GM23248 (cell line): ENCODE measurements at regions not wholly inside any gene's neighbourhood (a gene's known extent, or its start where the extent isn't known, plus 50 kb on each side); places are given as distances from the start of the nearest gene placed in this dataset.

Source experiments
- DNase-seq: peaks from one replicate; pipeline ENCODE4 v3.0.0-alpha.2; 2015
- H2AFZ ChIP-seq: fragments of 200-600 bp; sonication (generic); 2 replicates; pipeline ENCODE4 v1.6.1; 2016; ENCODE audit warnings: antibody characterized with exemption
- H3F3A ChIP-seq: fragments of 200-600 bp; sonication (generic); 2 replicates; pipeline ENCODE4 v1.6.1; 2016; ENCODE audit warnings: mild to moderate bottlenecking, antibody characterized with exemption, mixed run types; ENCODE audit not compliant: insufficient read depth
- H3K27ac ChIP-seq: fragments of 200-600 bp; sonication (generic); 2 replicates; pipeline ENCODE4 v1.5.1; 2016; ENCODE audit warnings: mild to moderate bottlenecking
- H3K27me3 ChIP-seq: fragments of 200-600 bp; sonication (generic); replicated peaks from 2 replicates; pipeline ENCODE4 v1.6.1; 2016; ENCODE audit warnings: mild to moderate bottlenecking; ENCODE audit not compliant: insufficient read depth
- H3K36me3 ChIP-seq: fragments of 200-600 bp; sonication (generic); 2 replicates; pipeline ENCODE4 v1.6.1; 2016; ENCODE audit warnings: low read depth, mild to moderate bottlenecking
- H3K4me1 ChIP-seq: fragments of 200-600 bp; sonication (generic); 2 replicates; pipeline ENCODE4 v1.6.1; 2016; ENCODE audit warnings: mild to moderate bottlenecking; ENCODE audit not compliant: insufficient read depth
- H3K4me2 ChIP-seq: fragments of 200-600 bp; sonication (generic); one replicate; pipeline ENCODE4 v1.6.1; 2016; ENCODE audit warnings: mild to moderate bottlenecking; ENCODE audit not compliant: unreplicated experiment
- H3K4me3 ChIP-seq: fragments of 200-600 bp; sonication (generic); 2 replicates; pipeline ENCODE4 v1.5.1; 2016; ENCODE audit warnings: mild to moderate bottlenecking
- H3K79me2 ChIP-seq: fragments of 200-600 bp; sonication (generic); 2 replicates; pipeline ENCODE4 v1.6.1; 2016; ENCODE audit warnings: mild to moderate bottlenecking; ENCODE audit not compliant: insufficient read depth
- H3K9ac ChIP-seq: fragments of 200-600 bp; sonication (generic); 2 replicates; pipeline ENCODE4 v1.6.1; 2016; ENCODE audit warnings: mild to moderate bottlenecking
- H3K9me2 ChIP-seq: fragments of 200-600 bp; sonication (generic); 2 replicates; pipeline ENCODE4 v1.6.1; 2016; ENCODE audit warnings: mixed run types, mild to moderate bottlenecking, moderate library complexity; ENCODE audit not compliant: insufficient read depth
- H3K9me3 ChIP-seq: fragments of 200-600 bp; sonication (generic); one replicate; pipeline ENCODE4 v1.6.1; 2017; ENCODE audit warnings: low read depth
- H4K20me1 ChIP-seq: fragments of 200-600 bp; sonication (generic); 2 replicates; pipeline ENCODE4 v1.6.0; 2016; ENCODE audit not compliant: insufficient read depth
- EZH2 ChIP-seq: fragments of 200-600 bp; sonication (generic); IDR thresholded peaks from 2 replicates; pipeline ENCODE4 v1.6.1; 2018; ENCODE audit warnings: antibody characterized with exemption, mild to moderate bottlenecking; ENCODE audit not compliant: insufficient read depth, poor library complexity, severe bottlenecking
- EZH2phosphoT487 ChIP-seq: fragments of 200-600 bp; sonication (generic); IDR thresholded peaks from 2 replicates; pipeline ENCODE4 v1.6.1; 2018; ENCODE audit warnings: antibody characterized with exemption, moderate library complexity, mild to moderate bottlenecking, low read depth; ENCODE audit not compliant: insufficient read depth
- WGBS, 2 experiments: methylation state at CpG; one replicate each; pipeline ENCODE4 v1.1.6; 2015 to 2017; ENCODE audit warnings: low lambda C conversion rate in 2 of 2, low coverage in 1 of 2; ENCODE audit errors: missing lambda C conversion rate in 2 of 2; 5-methylcytosine and 5-hydroxymethylcytosine counted together
- in situ Hi-C: fragments of 300-500 bp; cut with MboI; formaldehyde crosslinking; loops from 2 replicates; pipeline ENCODE4 v1.15.0; 2020

DNA sequence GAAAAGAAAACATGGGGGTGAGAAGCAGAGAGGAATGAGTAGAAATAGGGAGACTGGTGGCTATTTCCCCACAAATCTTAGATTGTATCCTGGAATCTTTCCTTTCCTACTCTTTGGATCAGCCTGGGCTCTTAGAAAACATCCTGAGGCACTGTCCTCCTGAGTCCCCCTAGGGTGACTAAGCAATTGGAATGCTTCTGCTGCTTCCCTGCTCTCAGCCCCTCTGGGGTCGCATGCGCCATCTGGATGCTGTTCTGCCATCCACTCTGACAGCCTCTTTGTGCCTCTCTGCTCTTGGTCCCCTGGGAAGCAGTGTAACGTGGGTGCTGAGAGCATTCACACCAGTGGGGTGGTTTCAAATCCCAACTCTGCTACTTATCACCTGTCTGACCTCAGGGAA is 443.0 kb downstream of the SIPA1L2 start:
- H3K36me3 ChIP-seq: no peaks in the 10 kb centered on the region
- H3K4me3 ChIP-seq: no peak overlapping the region
- H3F3A ChIP-seq: no peaks in the 10 kb centered on the region
- no peak overlapping the region for H3K9ac ChIP-seq
- no peaks in the 10 kb centered on the region for H3K79me2 ChIP-seq
- H2AFZ ChIP-seq: no peak overlapping the region
- in situ Hi-C loops: no loop called here
- no peaks in the 10 kb centered on the region for H3K9me2 ChIP-seq
- H3K9me3 ChIP-seq: no peaks in the 10 kb centered on the region
- TF ChIP-seq EZH2phosphoT487 (no peak), EZH2 (no peak)
- H3K4me1 ChIP-seq: no peaks in the 10 kb centered on the region
- H4K20me1 ChIP-seq: no peaks in the 10 kb centered on the region
- no peak overlapping the region for H3K27ac ChIP-seq
- 60 to 63% methylated on average over 3 of the region's 3 CpGs for WGBS, 2 experiments
- H3K27me3 ChIP-seq: no peaks in the 10 kb centered on the region
- no peak overlapping the region for H3K4me2 ChIP-seq
- no peak for DNase-seq

DNA sequence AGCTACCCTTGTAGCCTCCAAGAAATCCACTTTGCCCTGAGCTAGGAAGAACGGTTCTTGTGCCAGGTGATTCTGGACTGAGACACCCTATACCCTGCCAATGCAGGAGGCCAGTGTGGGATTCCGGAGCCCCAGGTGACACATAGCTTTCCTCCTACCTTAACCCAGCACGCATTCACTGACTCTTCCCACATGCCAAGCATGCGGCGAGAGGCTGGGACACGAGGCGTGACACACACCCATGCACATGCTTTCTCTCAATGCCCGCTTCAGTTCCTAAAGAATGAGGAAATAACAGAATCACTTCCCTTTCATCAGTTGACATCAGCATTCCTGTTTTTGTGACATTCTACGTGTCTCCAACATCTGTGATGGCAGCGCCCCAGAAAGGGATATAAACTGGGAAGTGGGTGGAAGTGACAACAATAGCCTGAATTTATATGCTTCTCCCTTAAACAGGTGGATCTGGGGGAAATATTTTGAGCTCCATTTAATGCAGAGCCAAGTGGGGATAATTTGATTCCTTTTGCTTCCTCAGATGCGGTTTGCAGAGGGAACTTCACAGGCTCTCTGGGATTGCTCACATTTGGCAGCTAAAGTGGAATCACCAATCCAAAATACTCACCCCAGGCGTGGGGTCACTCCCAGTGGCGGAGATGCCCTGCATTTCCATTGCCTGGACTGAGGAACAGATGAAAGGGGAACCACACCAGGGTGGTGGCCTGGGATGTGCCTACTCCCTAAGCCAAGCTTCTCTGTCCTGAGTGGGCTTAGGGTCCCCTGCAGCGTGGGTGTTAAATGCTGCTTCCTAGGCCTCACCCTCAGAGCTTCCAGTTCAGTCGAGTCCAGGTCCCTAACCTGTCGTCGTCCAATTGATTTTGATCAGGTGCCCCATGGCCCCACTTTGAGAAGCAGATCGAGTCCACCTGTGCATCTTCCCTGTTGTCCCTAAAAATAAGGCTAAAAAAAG is 445.1 kb downstream of the SIPA1L2 start:
- Histone ChIP-seq H2AFZ (no peak overlapping the region), H3K4me1 (no peaks in the 10 kb centered on the region), H3K27ac (no peak overlapping the region), H3K4me2 (no peak overlapping the region), H3K4me3 (no peak overlapping the region), H3K79me2 (no peaks in the 10 kb centered on the region), H3K9me3 (no peaks in the 10 kb centered on the region), H3F3A (no peaks in the 10 kb centered on the region), H3K9ac (no peak overlapping the region), H3K36me3 (no peaks in the 10 kb centered on the region), H4K20me1 (no peaks in the 10 kb centered on the region), H3K27me3 (no peaks in the 10 kb centered on the region), H3K9me2 (no peaks in the 10 kb centered on the region)
- WGBS, 2 experiments: 65% methylated on average over 18 of the region's 18 CpGs
- no peak for DNase-seq
- TF ChIP-seq EZH2: no peak
- no peak for TF ChIP-seq EZH2phosphoT487
- in situ Hi-C loops: no loop called here

DNA sequence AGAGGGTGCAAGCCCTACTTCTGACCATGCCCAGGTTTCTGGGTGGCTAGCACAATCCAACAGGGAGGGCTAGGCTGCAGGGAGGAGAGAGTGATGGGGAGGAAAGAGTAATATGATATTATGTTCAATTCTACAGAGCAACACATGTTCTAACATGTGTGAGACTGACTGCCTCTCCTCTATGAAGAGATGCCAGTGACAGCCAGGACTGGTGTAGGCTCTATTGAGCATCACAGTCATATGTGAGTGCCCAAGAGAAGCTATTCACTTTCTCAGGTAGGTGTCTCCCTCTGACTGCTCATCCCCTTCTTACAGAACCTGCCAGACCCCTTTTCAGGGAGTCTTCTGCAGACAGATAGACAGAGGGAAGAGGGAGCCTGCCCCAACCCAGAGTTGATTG is 446.1 kb downstream of the SIPA1L2 start:
- H3K9me3 ChIP-seq: no peaks in the 10 kb centered on the region
- TF ChIP-seq EZH2 (no peak), EZH2phosphoT487 (no peak)
- no peaks in the 10 kb centered on the region for H3K9me2 ChIP-seq
- no peak for DNase-seq
- no peaks in the 10 kb centered on the region for H3F3A ChIP-seq
- H3K4me1 ChIP-seq: no peaks in the 10 kb centered on the region
- no peak overlapping the region for H3K4me3 ChIP-seq
- H3K79me2 ChIP-seq: no peaks in the 10 kb centered on the region
- H2AFZ ChIP-seq: no peak overlapping the region
- H4K20me1 ChIP-seq: no peaks in the 10 kb centered on the region
- no peaks in the 10 kb centered on the region for H3K27me3 ChIP-seq
- in situ Hi-C loops: no loop called here
- H3K4me2 ChIP-seq: no peak overlapping the region
- H3K27ac ChIP-seq: no peak overlapping the region
- no peaks in the 10 kb centered on the region for H3K36me3 ChIP-seq
- H3K9ac ChIP-seq: no peak overlapping the region

DNA sequence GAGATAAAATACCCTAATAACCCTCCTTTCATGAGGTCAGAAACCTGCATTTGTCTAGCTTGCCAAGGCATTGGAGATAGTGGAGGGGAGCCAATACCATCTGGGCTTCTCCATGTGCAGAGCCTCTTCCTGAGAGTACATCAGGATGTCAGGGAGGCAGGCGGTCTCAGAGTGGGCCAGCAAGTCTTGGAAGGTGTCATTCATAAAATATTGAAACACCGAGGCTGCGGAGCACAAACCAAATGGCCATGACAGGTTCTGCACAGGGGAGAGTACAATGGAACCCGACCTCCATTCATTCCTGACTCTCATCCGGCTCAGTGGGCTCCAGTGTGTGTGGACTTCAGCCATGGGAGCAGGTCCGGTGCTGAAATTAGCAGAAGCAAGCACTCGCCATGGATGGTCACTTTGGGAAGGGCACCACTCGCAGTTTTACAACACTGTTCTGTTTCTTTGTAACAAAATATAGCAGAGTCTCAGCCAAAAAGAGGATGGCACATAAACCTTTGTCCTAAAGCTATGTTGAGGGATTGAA is 446.6 kb downstream of the SIPA1L2 start:
- Histone ChIP-seq H3K27ac (no peak overlapping the region), H3K79me2 (no peaks in the 10 kb centered on the region), H3K4me1 (no peaks in the 10 kb centered on the region), H3K4me2 (no peak overlapping the region), H3F3A (no peaks in the 10 kb centered on the region), H3K4me3 (no peak overlapping the region), H3K9ac (no peak overlapping the region), H3K9me2 (no peaks in the 10 kb centered on the region), H2AFZ (no peak overlapping the region), H3K27me3 (no peaks in the 10 kb centered on the region), H3K9me3 (no peaks in the 10 kb centered on the region), H3K36me3 (no peaks in the 10 kb centered on the region), H4K20me1 (no peaks in the 10 kb centered on the region)
- in situ Hi-C loops: no loop called here
- DNase-seq: no peak
- TF ChIP-seq EZH2phosphoT487: no peak
- no peak for TF ChIP-seq EZH2
- WGBS, 2 experiments: 51 to 63% methylated on average over 8 of the region's 8 CpGs
